Endodermal cell (in vitro differentiated cells): ENCODE measurements at regions not wholly inside any gene's neighbourhood (a gene's known extent, or its start where the extent isn't known, plus 50 kb on each side); places are given as distances from the start of the nearest gene placed in this dataset.

ENCODE experiments used
- DNase-seq: peaks from one replicate; pipeline ENCODE4 v3.0.0-alpha.2; 2017
- H3K27ac ChIP-seq: 2 replicates; pipeline ENCODE4 v1.5.1; 2013; ENCODE audit warnings: mild to moderate bottlenecking, low read depth, low read length, moderate library complexity
- H3K27me3 ChIP-seq: 2 replicates; pipeline ENCODE4 v1.6.1; 2013; ENCODE audit warnings: mild to moderate bottlenecking, low read length, moderate library complexity; ENCODE audit not compliant: insufficient read depth, control insufficient read depth, poor library complexity, severe bottlenecking
- H3K36me3 ChIP-seq: 2 replicates; pipeline ENCODE4 v1.7.0; 2013; ENCODE audit warnings: mild to moderate bottlenecking, low read length, moderate library complexity; ENCODE audit not compliant: control insufficient read depth, insufficient read depth
- H3K4me1 ChIP-seq: one replicate; pipeline ENCODE4 v1.7.0; 2013; ENCODE audit warnings: low read length; ENCODE audit not compliant: control insufficient read depth, insufficient read depth
- H3K4me3 ChIP-seq: 2 replicates; pipeline ENCODE4 v1.5.1; 2013; ENCODE audit warnings: mild to moderate bottlenecking, low read length, moderate library complexity
- H3K9ac ChIP-seq: 2 replicates; pipeline ENCODE4 v1.6.1; 2013; ENCODE audit warnings: mild to moderate bottlenecking, low read length, moderate library complexity; ENCODE audit not compliant: poor library complexity, severe bottlenecking; ENCODE audit errors: extremely low read depth
- H3K9me3 ChIP-seq: 2 replicates; pipeline ENCODE4 v1.6.1; 2013; ENCODE audit warnings: mild to moderate bottlenecking, low read length, moderate library complexity; ENCODE audit not compliant: control insufficient read depth
- H3K27ac Mint-ChIP-seq: 2 replicates; pipeline ENCODE4 v1.8.0; 2020; ENCODE audit warnings: mixed read lengths
- H3K27me3 Mint-ChIP-seq: 2 replicates; pipeline ENCODE4 v1.8.0; 2021; ENCODE audit warnings: mild to moderate bottlenecking, mixed read lengths; ENCODE audit not compliant: insufficient read depth
- H3K36me3 Mint-ChIP-seq: 2 replicates; pipeline ENCODE4 v1.8.0; 2020; ENCODE audit warnings: low read depth, mixed read lengths
- H3K4me1 Mint-ChIP-seq: 2 replicates; pipeline ENCODE4 v1.8.0; 2020; ENCODE audit warnings: mixed read lengths
- H3K4me3 Mint-ChIP-seq: 2 replicates; pipeline ENCODE4 v1.8.0; 2020; ENCODE audit warnings: mild to moderate bottlenecking, moderate library complexity, mixed read lengths
- H3K9me3 Mint-ChIP-seq: 2 replicates; pipeline ENCODE4 v1.8.0; 2020; ENCODE audit warnings: mild to moderate bottlenecking, mixed read lengths
- WGBS, 2 experiments: methylation state at CpG; one replicate each; pipeline versions ENCODE4 v1.1.5 to v1.1.7; 2013; ENCODE audit warnings: missing lambda C conversion rate in 2 of 2, mixed read lengths in 1 of 2; ENCODE audit not compliant: insufficient coverage in 1 of 2, insufficient read length in 1 of 2; 5-methylcytosine and 5-hydroxymethylcytosine counted together
- TF ChIP-seq, protein P1 (sequence below): fragments of 200-600 bp; sonication (generic); conservative IDR thresholded peaks from 2 replicates; pipeline ENCODE4 v1.5.0; 2021; ENCODE audit warnings: antibody characterized with exemption, mild to moderate bottlenecking

DNA sequence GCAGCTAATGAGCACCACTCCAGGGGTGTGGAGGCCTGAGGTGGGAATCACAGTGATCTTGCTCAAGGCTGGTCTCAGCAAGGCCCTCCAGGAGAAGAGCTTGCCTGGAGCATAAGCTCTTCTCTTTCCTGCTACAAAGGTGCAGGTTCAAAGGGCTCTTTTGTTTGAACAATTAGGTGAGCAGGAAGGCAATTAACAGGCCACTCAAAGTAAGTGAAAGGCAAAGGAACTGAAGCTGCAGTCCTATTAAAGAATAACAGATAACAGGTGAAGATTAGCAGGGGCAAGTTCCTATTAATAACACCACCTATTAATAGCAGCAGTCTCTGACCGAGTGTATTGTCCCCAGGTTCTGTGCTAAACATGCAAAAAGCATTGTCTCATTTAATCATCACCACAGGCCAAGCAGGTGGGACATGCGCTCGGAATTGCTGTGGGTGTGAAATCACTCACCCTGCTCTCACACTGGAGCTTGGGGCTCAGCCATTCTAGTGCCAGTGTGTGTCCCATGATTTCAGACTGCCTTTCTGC lies 113.8 kb downstream of the RHOU start:
- H3K36me3 Mint-ChIP-seq = no peaks in the 10 kb centered on the region
- no peak overlapping the region for H3K27ac ChIP-seq

DNA sequence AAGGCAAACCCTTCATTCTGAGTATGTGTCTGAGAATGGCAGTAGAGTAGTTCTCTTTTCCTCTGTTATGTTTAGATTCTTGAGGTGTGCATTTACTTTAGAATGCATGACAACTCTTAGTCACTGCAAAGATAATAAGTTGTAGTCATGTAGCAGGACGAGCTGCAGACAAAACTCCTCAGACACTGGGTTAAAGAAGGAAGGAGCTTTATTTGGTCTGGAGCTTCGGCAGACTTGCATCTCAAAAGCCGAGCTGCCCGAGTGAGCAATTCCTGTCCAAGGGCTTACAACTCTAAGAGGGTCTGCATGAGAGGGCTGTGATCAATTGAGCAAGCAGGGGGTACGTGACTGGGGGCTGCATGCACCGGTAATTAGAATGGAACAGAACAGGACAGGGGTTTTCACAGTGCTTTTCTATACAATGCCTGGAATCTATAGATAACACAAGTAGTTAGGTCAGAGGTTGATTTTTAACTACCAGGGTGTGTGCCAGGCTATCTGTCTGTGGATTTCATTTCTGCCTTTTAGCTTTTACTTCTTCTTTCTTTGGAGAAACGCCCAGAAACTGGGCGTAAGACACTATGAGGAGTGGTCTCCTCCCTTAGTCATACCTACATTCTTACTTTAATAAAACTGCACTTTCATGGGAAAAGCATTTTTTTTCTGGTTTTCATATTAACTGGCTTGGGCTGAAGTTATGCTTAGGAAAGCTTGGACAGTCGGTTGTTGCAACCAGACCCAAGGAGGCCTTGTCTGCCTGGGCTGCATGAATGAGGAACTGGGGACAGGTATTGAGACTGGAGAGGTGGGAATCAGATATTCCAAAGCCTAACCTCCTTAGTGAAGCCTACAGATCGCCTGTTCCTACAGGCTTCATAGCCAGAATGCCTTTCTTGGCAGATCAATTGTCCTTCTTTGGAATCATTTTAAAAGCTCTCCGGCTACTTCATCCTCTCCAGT lies 115.1 kb downstream of the RHOU start:
- no peak for DNase-seq
- Mint-ChIP-seq H3K4me3 (no peak overlapping the region), H3K27ac (no peak overlapping the region), H3K36me3 (no peaks in the 10 kb centered on the region), H3K9me3 (peaks cover 20% of the 10 kb centered on the region), H3K4me1 (peaks cover 43% of the 10 kb centered on the region), H3K27me3 (no peaks in the 10 kb centered on the region)
- TF ChIP-seq, protein P1, sequence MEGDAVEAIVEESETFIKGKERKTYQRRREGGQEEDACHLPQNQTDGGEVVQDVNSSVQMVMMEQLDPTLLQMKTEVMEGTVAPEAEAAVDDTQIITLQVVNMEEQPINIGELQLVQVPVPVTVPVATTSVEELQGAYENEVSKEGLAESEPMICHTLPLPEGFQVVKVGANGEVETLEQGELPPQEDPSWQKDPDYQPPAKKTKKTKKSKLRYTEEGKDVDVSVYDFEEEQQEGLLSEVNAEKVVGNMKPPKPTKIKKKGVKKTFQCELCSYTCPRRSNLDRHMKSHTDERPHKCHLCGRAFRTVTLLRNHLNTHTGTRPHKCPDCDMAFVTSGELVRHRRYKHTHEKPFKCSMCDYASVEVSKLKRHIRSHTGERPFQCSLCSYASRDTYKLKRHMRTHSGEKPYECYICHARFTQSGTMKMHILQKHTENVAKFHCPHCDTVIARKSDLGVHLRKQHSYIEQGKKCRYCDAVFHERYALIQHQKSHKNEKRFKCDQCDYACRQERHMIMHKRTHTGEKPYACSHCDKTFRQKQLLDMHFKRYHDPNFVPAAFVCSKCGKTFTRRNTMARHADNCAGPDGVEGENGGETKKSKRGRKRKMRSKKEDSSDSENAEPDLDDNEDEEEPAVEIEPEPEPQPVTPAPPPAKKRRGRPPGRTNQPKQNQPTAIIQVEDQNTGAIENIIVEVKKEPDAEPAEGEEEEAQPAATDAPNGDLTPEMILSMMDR = no peak
- no peaks in the 10 kb centered on the region for H3K36me3 ChIP-seq
- no peak overlapping the region for H3K27ac ChIP-seq
- no peak overlapping the region for H3K4me3 ChIP-seq
- H3K9ac ChIP-seq = no peak overlapping the region
- H3K4me1 ChIP-seq = peaks cover 8% of the 10 kb centered on the region
- 92 to 93% methylated on average over 8 to 11 of the region's 11 CpGs for WGBS, 2 experiments
- H3K9me3 ChIP-seq = peaks cover 24% of the 10 kb centered on the region
- H3K27me3 ChIP-seq = no peaks in the 10 kb centered on the region

More for the DNA sequence above, 113.8 kb downstream of the RHOU start:
- Mint-ChIP-seq H3K27ac (peak overlapping the region; percentile 14), H3K4me1 (peaks cover 43% of the 10 kb centered on the region), H3K9me3 (peaks cover 28% of the 10 kb centered on the region), H3K4me3 (no peak overlapping the region), H3K27me3 (no peaks in the 10 kb centered on the region)
- no peaks in the 10 kb centered on the region for H3K27me3 ChIP-seq
- H3K4me3 ChIP-seq = peak overlapping the region; percentile 38
- peaks cover 8% of the 10 kb centered on the region for H3K4me1 ChIP-seq
- H3K9me3 ChIP-seq = peaks cover 24% of the 10 kb centered on the region
- no peaks in the 10 kb centered on the region for H3K36me3 ChIP-seq
- H3K9ac ChIP-seq = no peak overlapping the region
- peak; percentile 83 for DNase-seq
- TF ChIP-seq, protein P1 = no peak
- 72 to 87% methylated on average over 3 of the region's 3 CpGs for WGBS, 2 experiments

DNA sequence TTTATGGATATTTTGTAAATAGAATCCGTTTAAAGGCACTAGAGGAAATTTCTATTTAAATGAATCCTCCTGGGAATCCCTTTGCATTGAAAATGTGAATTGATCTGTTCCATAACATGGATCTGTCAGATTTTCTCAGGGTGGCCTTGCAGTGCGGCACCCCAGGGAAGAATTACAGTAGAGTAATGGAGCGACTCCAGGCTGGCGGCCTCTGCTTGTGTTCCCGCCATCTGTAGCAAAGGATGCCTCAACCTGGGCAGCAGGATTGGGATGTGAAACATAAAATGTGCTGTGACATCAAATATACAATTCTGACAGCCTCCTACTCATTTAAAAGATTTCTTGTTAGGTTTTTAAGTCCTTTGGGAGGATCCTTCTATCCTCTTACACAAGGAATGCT lies 115.9 kb downstream of the RHOU start:
- no peak overlapping the region for H3K4me3 Mint-ChIP-seq
- Histone ChIP-seq H3K9ac (no peak overlapping the region), H3K27me3 (no peaks in the 10 kb centered on the region), H3K9me3 (peaks cover 24% of the 10 kb centered on the region), H3K4me3 (no peak overlapping the region), H3K36me3 (no peaks in the 10 kb centered on the region), H3K4me1 (peaks cover 8% of the 10 kb centered on the region), H3K27ac (no peak overlapping the region)
- TF ChIP-seq, protein P1 = no peak
- no peak for DNase-seq
- no peaks in the 10 kb centered on the region for H3K36me3 Mint-ChIP-seq
- 86 to 95% methylated on average over 1 to 5 of the region's 5 CpGs for WGBS, 2 experiments
- H3K27me3 Mint-ChIP-seq = no peaks in the 10 kb centered on the region
- no peak overlapping the region for H3K27ac Mint-ChIP-seq
- peaks cover 43% of the 10 kb centered on the region for H3K4me1 Mint-ChIP-seq
- H3K9me3 Mint-ChIP-seq = peaks cover 22% of the 10 kb centered on the region
